HT-29 (cell line): ENCODE measurements at regions not wholly inside any gene's neighbourhood (a gene's known extent, or its start where the extent isn't known, plus 50 kb on each side); places are given as distances from the start of the nearest gene placed in this dataset.
A peak's percentile ranks its signal among the peaks of the same experiment; 100 is the strongest.
"Not testable (repeated sequence)": the region's sequence is repeated elsewhere in the genome, so short reads cannot be mapped to it uniquely, and the experiment has no call there.

Experiments
- DNase-seq: peaks from one replicate; pipeline ENCODE4 v3.0.0-alpha.2; 2015; ENCODE audit warnings: low spot score

DNA sequence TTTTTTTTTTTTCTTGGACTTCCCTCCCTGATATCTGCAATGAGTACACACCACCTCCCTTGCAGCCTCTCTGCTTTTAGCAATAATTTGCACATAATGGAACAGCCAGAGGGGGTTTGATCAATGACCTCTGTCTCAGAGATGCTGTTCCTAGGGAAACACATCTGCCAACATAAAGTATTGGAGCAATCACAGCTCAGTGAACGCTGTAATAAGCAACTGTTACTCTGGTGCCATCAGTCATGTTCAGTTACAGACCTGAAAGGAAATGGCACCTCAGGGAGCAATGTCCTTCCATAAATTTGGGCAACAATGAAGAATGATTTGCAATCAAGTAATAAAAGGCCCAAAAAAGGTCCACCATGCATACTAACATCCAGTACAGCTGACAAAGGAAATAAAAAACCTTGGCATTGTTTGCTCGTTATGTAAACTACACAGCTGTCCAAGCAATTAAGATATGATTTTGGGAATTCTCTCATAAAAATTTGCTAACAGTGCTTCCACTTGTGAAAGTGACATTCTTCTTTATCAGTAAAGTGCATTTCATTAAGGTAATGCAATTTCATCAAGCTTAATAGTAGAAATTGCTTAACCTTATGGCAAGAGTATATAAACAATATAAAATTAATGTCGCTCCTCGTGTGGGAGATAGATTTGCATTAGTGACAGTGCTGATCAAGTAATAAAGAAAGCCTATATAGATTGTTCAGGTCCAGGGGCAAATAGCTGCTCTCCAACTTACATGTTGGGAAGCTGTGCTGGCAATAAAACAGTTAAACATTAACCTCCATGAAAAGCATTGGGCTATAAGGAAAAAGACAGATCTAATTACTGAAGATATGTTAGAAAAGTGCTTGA lies 167.8 kb downstream of the RASEF start:
- DNase-seq, result no peak

GRCh38 chr9:82895822-82896110 lies 167.2 kb downstream of the RASEF start:
- no peak for DNase-seq

DNA sequence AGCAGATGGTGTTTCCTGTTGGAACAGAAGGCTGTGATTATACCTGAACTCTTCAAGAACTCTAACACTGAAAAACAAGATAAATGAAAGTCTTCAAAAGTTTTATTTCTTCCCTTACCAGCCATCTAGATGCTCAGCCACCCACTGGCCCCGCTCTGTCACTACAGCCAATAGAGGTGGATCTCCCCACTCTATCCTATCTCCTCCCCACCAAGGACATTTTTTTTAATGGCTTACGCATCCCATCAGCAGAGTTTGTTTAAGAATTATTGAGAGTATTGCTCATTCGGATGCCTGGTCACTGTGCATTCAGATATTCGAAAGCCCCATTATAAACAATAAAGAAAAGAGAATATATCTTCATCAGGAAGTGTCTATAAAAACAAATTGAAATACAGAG lies 159.4 kb downstream of the RASEF start:
- DNase-seq, result peak; percentile 5

GRCh38 chr9:82911996-82912395 lies 150.9 kb downstream of the RASEF start:
- no peak for DNase-seq

GRCh38 chr9:82912645-82913044 lies 150.3 kb downstream of the RASEF start:
- peak; percentile 5 for DNase-seq

DNA sequence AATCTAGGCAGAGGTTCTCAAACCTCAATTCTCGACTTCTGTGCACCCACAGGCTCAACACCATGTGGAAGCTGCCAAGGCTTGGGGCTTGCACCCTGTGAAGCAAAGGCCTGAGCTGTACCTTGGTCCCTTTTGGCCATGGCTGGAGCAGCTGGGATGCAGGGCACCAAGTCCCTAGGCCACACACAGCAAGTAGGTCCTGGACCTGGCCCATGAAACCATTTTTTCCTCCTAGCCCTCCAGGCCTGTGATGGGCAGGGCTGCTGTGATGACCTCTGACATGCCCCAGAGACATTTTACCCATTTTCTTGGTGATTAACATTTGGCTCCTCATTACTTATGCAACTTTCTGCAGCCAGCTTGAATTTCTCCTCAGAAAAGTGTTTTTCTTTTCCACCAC lies 146.7 kb downstream of the RASEF start:
- not testable (repeated sequence) for DNase-seq

GRCh38 chr9:82920154-82920553 lies 142.8 kb downstream of the RASEF start:
- no peak for DNase-seq

- DNase-seq, result no peak
These were observed 140.3 kb downstream of the RASEF start for GRCh38 chr9:82922686-82923085.

- no peak for DNase-seq
These were observed 139.6 kb downstream of the RASEF start for GRCh38 chr9:82923092-82923911.

DNA sequence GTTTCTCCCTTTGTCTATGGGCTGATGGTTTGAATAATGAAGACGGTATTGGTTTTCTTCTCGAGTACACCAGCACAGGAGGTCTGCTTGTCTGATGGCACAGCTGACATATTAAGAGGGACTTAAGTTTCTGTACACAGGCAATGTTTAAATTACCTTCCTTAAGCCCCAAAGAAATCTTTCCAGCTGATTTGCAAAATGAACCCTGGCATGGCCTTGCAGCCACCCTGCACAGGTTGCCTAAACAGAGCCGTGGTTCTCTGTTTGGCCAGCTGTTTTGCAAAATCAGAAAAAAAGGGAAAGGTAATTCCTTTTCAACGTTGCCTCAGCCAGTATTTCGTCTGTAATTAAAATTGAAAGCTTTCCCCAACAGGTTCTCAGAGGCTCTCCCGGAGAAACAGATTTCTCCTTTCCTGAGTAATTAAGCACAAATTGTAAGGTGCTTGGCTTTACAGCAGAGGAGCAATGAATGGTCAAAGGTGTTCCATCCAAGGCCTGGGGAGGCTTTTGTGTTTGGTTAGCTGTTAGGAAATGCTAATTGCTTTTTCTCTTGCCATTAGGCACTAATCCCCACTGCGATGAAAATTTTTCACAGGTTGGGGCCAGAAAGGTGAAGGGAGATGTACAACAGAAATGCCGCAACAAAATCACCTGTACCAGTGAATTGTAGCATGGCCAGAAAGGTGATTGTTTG lies 138.9 kb downstream of the RASEF start:
- no peak for DNase-seq
